Nephron (organoid): ENCODE measurements at regions not wholly inside any gene's neighbourhood (a gene's known extent, or its start where the extent isn't known, plus 50 kb on each side); places are given as distances from the start of the nearest gene placed in this dataset.

ENCODE experiments used
- H3K27ac Mint-ChIP-seq, 3 experiments: 2 replicates each; pipeline ENCODE4 v1.8.0; 2020; ENCODE audit warnings: mixed read lengths in 3 of 3, mild to moderate bottlenecking in 2 of 3, moderate library complexity in 1 of 3
- H3K27me3 Mint-ChIP-seq: 2 replicates; pipeline ENCODE4 v1.8.0; 2021; ENCODE audit warnings: low read depth, mild to moderate bottlenecking, moderate library complexity, mixed read lengths
- H3K36me3 Mint-ChIP-seq: 2 replicates; pipeline ENCODE4 v1.8.0; 2020; ENCODE audit warnings: low read depth, mixed read lengths
- H3K4me1 Mint-ChIP-seq: 2 replicates; pipeline ENCODE4 v1.8.0; 2020; ENCODE audit warnings: mixed read lengths
- H3K4me3 Mint-ChIP-seq, 3 experiments: 2 replicates each; pipeline ENCODE4 v1.8.0; 2020; ENCODE audit warnings: mild to moderate bottlenecking in 3 of 3, mixed read lengths in 3 of 3, moderate library complexity in 2 of 3
- H3K9me3 Mint-ChIP-seq: 2 replicates; pipeline ENCODE4 v1.8.0; 2020; ENCODE audit warnings: mixed read lengths
- CTCF ChIP-seq, 3 experiments: fragments of 200-600 bp; sonication (generic); IDR thresholded peaks; one replicate each; pipeline ENCODE4 v1.5.0; 2021; ENCODE audit warnings: antibody characterized with exemption in 3 of 3; ENCODE audit not compliant: unreplicated experiment in 3 of 3

GRCh38 chr10:14435976-14436632 lies 105.4 kb upstream of the FRMD4A start:
- peaks cover 5% of the 10 kb centered on the region for H3K27me3 Mint-ChIP-seq
- no peaks in the 10 kb centered on the region for H3K36me3 Mint-ChIP-seq
- TF ChIP-seq CTCF (IDR thresholded peaks at IDR 0.05; ENCODE audit: unreplicated experiment in 3 of 3), result no peak
- H3K4me3 Mint-ChIP-seq, result no peak overlapping the region
- H3K27ac Mint-ChIP-seq, result no peak overlapping the region
- no peaks in the 10 kb centered on the region for H3K4me1 Mint-ChIP-seq
- no peaks in the 10 kb centered on the region for H3K9me3 Mint-ChIP-seq

GRCh38 chr10:14433147-14433546 lies 102.4 kb upstream of the FRMD4A start:
- TF ChIP-seq CTCF (IDR thresholded peaks at IDR 0.05; ENCODE audit: unreplicated experiment in 3 of 3), result no peak
- H3K4me1 Mint-ChIP-seq, result no peaks in the 10 kb centered on the region
- no peaks in the 10 kb centered on the region for H3K9me3 Mint-ChIP-seq

GRCh38 chr10:14431868-14432267 lies 101.1 kb upstream of the FRMD4A start:
- TF ChIP-seq CTCF (IDR thresholded peaks at IDR 0.05; ENCODE audit: unreplicated experiment in 3 of 3), result no peak
- Mint-ChIP-seq H3K4me3 (no peak overlapping the region), H3K27ac (no peak overlapping the region), H3K36me3 (no peaks in the 10 kb centered on the region), H3K4me1 (no peaks in the 10 kb centered on the region), H3K27me3 (no peaks in the 10 kb centered on the region), H3K9me3 (peaks cover 8% of the 10 kb centered on the region)

More at GRCh38 chr10:14433147-14433546, 102.4 kb upstream of the FRMD4A start:
- Mint-ChIP-seq H3K27ac (no peak overlapping the region), H3K27me3 (no peaks in the 10 kb centered on the region), H3K36me3 (no peaks in the 10 kb centered on the region), H3K4me3 (no peak overlapping the region)

- Mint-ChIP-seq H3K4me3 (no peak overlapping the region), H3K4me1 (peaks cover 7% of the 10 kb centered on the region), H3K9me3 (peaks cover 14% of the 10 kb centered on the region), H3K27ac (no peak overlapping the region), H3K36me3 (no peaks in the 10 kb centered on the region), H3K27me3 (peaks cover 4% of the 10 kb centered on the region)
- no peak for TF ChIP-seq CTCF (IDR thresholded peaks at IDR 0.05; ENCODE audit: unreplicated experiment in 3 of 3)
Observed at GRCh38 chr10:14429043-14429700, 98.4 kb upstream of the FRMD4A start.

- TF ChIP-seq CTCF (IDR thresholded peaks at IDR 0.05; ENCODE audit: unreplicated experiment in 3 of 3), result no peak
- Mint-ChIP-seq H3K4me1 (peaks cover 7% of the 10 kb centered on the region), H3K36me3 (no peaks in the 10 kb centered on the region), H3K9me3 (peaks cover 14% of the 10 kb centered on the region), H3K27ac (no peak overlapping the region), H3K27me3 (peaks cover 4% of the 10 kb centered on the region), H3K4me3 (no peak overlapping the region)
Observed at GRCh38 chr10:14425034-14425433, 94.3 kb upstream of the FRMD4A start.
